Fibroblast of lung (primary cell): ENCODE measurements at regions not wholly inside any gene's neighbourhood (a gene's known extent, or its start where the extent isn't known, plus 50 kb on each side); places are given as distances from the start of the nearest gene placed in this dataset.

ENCODE experiments used
- DNase-seq, 2 donors: peaks; one replicate each; pipeline versions ENCODE4 v3.0.0 to v3.0.0-alpha.2; 2010; ENCODE audit warnings: low read depth in 2 of 2
- H2AFZ ChIP-seq: 2 replicates; pipeline ENCODE4 v1.5.1; 2012; ENCODE audit warnings: low read length, control low read depth, inconsistent platforms
- H3K27ac ChIP-seq: 2 replicates; pipeline ENCODE4 v1.5.1; 2011; ENCODE audit warnings: low read length, control low read depth; ENCODE audit not compliant: insufficient read depth
- H3K27me3 ChIP-seq: 2 replicates; pipeline ENCODE4 v1.5.1; 2011; ENCODE audit warnings: mild to moderate bottlenecking, low read length; ENCODE audit not compliant: control insufficient read depth, insufficient read depth
- H3K36me3 ChIP-seq: 2 replicates; pipeline ENCODE4 v1.5.1; 2011; ENCODE audit warnings: low read length; ENCODE audit not compliant: control insufficient read depth, insufficient read depth
- H3K4me1 ChIP-seq: 2 replicates; pipeline ENCODE4 v1.5.1; 2011; ENCODE audit warnings: low read length; ENCODE audit not compliant: control insufficient read depth, insufficient read depth; ENCODE audit errors: extremely low read depth
- H3K4me2 ChIP-seq: 2 replicates; pipeline ENCODE4 v1.5.1; 2011; ENCODE audit warnings: low read length, control low read depth; ENCODE audit not compliant: insufficient read depth; ENCODE audit errors: extremely low read depth
- H3K4me3 ChIP-seq, 4 experiments: fragments of 200-600 bp in 1 of 4; sonication (generic) in 1 of 4; replicated peaks in 1 of 4; 2 replicates each; pipeline ENCODE4 v1.5.1; 2011 to 2016; ENCODE audit warnings: low read length in 4 of 4, low read depth in 3 of 4, mild to moderate bottlenecking in 3 of 4, control low read depth in 2 of 4, inconsistent platforms in 1 of 4, mixed read lengths in 1 of 4; ENCODE audit not compliant: insufficient read depth in 1 of 4; ENCODE audit errors: control extremely low read depth in 1 of 4
- H3K79me2 ChIP-seq: 2 replicates; pipeline ENCODE4 v1.5.1; 2012; ENCODE audit warnings: mild to moderate bottlenecking, low read length, inconsistent platforms; ENCODE audit not compliant: control insufficient read depth, insufficient read depth
- H3K9ac ChIP-seq: 2 replicates; pipeline ENCODE4 v1.5.1; 2011; ENCODE audit warnings: mild to moderate bottlenecking, low read length, control low read depth; ENCODE audit not compliant: insufficient read depth
- H3K9me3 ChIP-seq: 2 replicates; pipeline ENCODE4 v1.5.1; 2012; ENCODE audit warnings: low read depth, low read length; ENCODE audit not compliant: control insufficient read depth, insufficient read depth
- H4K20me1 ChIP-seq: 2 replicates; pipeline ENCODE4 v1.5.1; 2011; ENCODE audit warnings: low read length; ENCODE audit not compliant: control insufficient read depth, insufficient read depth; ENCODE audit errors: extremely low read depth
- EZH2 ChIP-seq: IDR thresholded peaks from 2 replicates; pipeline ENCODE4 v1.5.1; 2012; ENCODE audit warnings: low read length, control low read depth, mild to moderate bottlenecking; ENCODE audit errors: missing control alignments
- TF ChIP-seq, protein P1 (sequence below), 2 donors: IDR thresholded peaks in 1 of 2; conservative IDR thresholded peaks in 1 of 2; 1 replicate in 1 of 2; 2 replicates in 1 of 2; pipeline ENCODE4 v1.5.1; 2011 to 2012; ENCODE audit warnings: low read length in 2 of 2, control low read depth in 1 of 2, inconsistent platforms in 1 of 2, low read depth in 1 of 2, mild to moderate bottlenecking in 1 of 2

DNA sequence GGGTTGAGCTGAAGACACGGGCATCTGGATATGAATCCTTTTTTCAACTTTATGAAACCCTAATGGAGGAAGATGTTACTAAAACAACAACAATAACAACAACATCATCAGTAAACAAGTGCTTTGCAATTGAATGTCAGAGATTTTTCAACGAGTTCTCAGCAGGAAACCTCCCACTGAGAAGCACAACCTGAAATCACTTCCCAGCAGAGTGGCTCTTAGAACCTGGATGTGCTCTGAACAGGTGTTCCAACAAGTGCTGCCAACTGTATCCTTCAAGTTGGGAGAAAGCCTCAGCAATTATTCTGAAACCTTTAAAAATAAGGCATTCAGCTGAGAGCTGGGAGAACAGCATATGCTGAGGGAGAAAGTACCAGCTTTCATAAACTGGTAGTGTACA lies 1622.7 kb upstream of the CELF4 start:
- no peak overlapping the region for H3K4me2 ChIP-seq

DNA sequence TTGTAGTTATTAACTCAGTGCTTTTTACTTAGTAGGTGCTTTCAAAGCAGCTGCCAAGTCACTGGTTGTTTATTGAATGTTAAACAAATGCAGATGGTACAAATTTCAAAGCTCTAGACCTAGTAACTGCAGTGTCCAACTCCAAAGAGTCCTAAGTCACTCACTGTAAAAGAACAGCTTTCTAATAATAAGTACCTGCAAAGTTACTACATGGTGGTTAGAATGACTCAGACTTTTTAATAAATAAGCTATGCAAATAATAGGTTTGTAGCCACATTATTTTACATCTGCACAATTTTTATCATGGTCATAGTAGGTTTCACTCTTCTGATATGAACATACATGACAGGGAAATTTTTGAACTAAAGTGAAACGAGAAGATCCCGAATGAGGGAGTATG lies 1620.4 kb upstream of the CELF4 start:
- no peak for TF ChIP-seq EZH2
- TF ChIP-seq, protein P1, sequence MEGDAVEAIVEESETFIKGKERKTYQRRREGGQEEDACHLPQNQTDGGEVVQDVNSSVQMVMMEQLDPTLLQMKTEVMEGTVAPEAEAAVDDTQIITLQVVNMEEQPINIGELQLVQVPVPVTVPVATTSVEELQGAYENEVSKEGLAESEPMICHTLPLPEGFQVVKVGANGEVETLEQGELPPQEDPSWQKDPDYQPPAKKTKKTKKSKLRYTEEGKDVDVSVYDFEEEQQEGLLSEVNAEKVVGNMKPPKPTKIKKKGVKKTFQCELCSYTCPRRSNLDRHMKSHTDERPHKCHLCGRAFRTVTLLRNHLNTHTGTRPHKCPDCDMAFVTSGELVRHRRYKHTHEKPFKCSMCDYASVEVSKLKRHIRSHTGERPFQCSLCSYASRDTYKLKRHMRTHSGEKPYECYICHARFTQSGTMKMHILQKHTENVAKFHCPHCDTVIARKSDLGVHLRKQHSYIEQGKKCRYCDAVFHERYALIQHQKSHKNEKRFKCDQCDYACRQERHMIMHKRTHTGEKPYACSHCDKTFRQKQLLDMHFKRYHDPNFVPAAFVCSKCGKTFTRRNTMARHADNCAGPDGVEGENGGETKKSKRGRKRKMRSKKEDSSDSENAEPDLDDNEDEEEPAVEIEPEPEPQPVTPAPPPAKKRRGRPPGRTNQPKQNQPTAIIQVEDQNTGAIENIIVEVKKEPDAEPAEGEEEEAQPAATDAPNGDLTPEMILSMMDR (conservative IDR thresholded peaks at IDR 0.05 in 1 of 2, IDR thresholded peaks at IDR 0.05 in 1 of 2; ENCODE audit: low read depth in 1 of 2, low read length in 2 of 2), result no peak
- H3K4me2 ChIP-seq, result no peak overlapping the region
- no peaks in the 10 kb centered on the region for H4K20me1 ChIP-seq
- no peak for DNase-seq
- no peaks in the 10 kb centered on the region for H3K79me2 ChIP-seq
- H3K9me3 ChIP-seq, result no peaks in the 10 kb centered on the region
- H3K9ac ChIP-seq, result no peak overlapping the region
- no peak overlapping the region for H3K4me3 ChIP-seq
- no peak overlapping the region for H2AFZ ChIP-seq
- no peak overlapping the region for H3K27ac ChIP-seq
- H3K36me3 ChIP-seq, result no peaks in the 10 kb centered on the region
- no peaks in the 10 kb centered on the region for H3K27me3 ChIP-seq
- H3K4me1 ChIP-seq, result no peaks in the 10 kb centered on the region

More for the DNA sequence above, 1622.7 kb upstream of the CELF4 start:
- DNase-seq, result no peak
- no peaks in the 10 kb centered on the region for H4K20me1 ChIP-seq
- TF ChIP-seq, protein P1 (conservative IDR thresholded peaks at IDR 0.05 in 1 of 2, IDR thresholded peaks at IDR 0.05 in 1 of 2; ENCODE audit: low read depth in 1 of 2, low read length in 2 of 2), result no peak
- TF ChIP-seq EZH2, result no peak
- no peak overlapping the region for H3K4me3 ChIP-seq
- H3K79me2 ChIP-seq, result no peaks in the 10 kb centered on the region
- H3K4me1 ChIP-seq, result no peaks in the 10 kb centered on the region
- no peaks in the 10 kb centered on the region for H3K27me3 ChIP-seq
- H3K9ac ChIP-seq, result no peak overlapping the region
- no peaks in the 10 kb centered on the region for H3K9me3 ChIP-seq
- no peak overlapping the region for H3K27ac ChIP-seq
- no peaks in the 10 kb centered on the region for H3K36me3 ChIP-seq
- no peak overlapping the region for H2AFZ ChIP-seq

DNA sequence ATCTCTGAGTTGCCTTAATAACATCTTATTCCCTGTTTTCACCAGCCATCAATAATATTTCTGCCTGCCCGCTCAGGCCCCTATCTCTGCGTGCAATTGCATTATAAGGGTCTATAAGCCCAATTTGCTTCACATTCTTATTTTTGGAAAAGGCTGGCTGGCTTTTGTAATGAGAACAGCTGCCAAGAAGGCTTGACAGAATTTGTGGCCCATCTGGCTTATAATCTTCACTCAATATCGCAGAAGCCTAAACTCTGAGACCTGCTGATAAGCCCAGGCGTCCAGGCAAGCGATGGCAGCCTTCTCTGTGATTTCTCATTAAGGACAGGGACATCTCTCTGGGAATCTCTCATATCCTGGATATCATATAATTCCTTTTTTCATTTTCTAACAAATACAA lies 1618.6 kb upstream of the CELF4 start:
- Histone ChIP-seq H3K27ac (no peak overlapping the region), H3K9me3 (no peaks in the 10 kb centered on the region), H4K20me1 (no peaks in the 10 kb centered on the region), H3K9ac (no peak overlapping the region), H3K36me3 (no peaks in the 10 kb centered on the region), H3K27me3 (no peaks in the 10 kb centered on the region), H3K4me1 (no peaks in the 10 kb centered on the region), H2AFZ (no peak overlapping the region), H3K4me3 (no peak overlapping the region), H3K79me2 (no peaks in the 10 kb centered on the region), H3K4me2 (no peak overlapping the region)
- no peak for DNase-seq
- TF ChIP-seq, protein P1 (conservative IDR thresholded peaks at IDR 0.05 in 1 of 2, IDR thresholded peaks at IDR 0.05 in 1 of 2; ENCODE audit: low read depth in 1 of 2, low read length in 2 of 2), result no peak
- no peak for TF ChIP-seq EZH2
